Medulla oblongata (tissue), 1 donor: ENCODE measurements at regions not wholly inside any gene's neighbourhood (a gene's known extent, or its start where the extent isn't known, plus 50 kb on each side); places are given as distances from the start of the nearest gene placed in this dataset.

ENCODE experiments used
- DNase-seq: peaks from one replicate; pipeline ENCODE4 v3.0.0-alpha.2; 2015; ENCODE audit errors: extremely low spot score

DNA sequence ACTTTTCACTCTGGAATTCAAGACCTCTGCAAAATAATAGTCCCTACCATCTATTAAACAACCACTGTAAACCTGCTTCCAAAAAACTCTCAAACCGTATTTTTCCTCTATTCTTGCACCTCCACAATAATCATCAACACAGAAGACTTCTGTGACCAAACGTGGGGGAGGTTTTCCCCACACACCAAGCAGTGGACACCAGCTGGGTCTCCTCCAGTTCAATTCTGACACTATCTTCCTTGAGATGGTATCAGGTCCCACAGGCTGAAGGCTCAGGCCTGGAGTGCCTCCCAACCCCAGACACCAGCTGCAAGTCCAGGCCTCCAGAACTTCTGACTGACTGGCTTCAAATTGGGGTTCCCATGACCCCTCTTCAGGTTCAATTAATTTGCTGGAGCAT lies 89.6 kb upstream of the RAP2B start:
- no peak for DNase-seq

DNA sequence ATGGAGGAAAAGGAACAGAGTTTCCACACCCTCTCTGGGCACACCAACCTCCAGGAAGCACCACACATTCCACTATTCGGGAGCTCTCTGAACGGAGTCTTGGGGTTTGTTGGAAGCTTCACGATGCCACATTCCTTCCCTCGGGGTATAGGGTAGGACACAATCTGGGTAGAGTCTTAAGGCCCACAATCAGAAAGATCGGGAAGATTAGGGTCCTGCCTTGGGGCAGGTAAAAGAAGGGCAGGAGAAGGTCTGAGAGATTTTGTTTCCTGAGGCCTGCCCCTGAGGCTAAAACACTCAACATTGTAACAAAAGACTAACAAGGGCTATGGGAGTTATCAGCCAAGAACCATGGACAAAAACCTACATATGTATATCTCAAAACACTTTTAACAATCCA lies 89.2 kb upstream of the RAP2B start:
- DNase-seq = no peak

DNA sequence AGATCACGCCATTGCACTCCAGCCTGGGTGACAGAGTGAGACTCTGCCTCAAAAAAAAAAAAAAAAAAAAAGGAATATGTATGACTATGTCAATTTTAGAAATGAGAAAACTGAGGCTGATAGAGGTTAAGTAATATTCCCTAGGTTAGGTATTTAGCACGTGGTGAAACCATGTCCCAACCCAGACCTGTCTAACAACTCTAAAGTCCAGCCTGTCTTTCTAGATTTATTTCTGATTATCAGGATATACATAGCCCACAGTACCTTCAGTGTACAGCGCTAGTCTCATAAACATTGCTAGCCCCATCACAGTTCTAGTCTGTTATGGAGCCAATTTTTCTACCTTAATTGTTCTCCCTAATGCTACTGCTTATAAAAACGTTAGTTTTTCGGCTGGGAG lies 88.4 kb upstream of the RAP2B start:
- no peak for DNase-seq

DNA sequence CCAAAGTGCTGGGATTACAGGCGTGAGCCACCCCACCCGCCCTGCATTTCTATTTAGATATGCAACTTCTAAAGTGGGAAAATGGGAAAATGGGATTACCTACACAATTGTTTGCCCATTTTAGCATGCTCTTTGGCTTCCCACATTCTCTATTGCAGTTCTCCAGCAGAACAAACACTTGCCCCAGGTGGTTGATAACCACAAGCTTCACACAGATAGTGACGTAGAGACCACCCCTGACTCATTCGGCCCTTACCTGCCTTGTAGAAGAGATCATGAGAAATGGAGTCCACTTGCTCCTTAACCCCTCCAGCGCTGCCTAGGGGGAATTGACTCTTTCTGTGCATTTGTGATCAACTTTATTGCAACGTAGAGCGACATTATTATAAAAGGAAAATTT lies 83.2 kb upstream of the RAP2B start:
- no peak for DNase-seq

DNA sequence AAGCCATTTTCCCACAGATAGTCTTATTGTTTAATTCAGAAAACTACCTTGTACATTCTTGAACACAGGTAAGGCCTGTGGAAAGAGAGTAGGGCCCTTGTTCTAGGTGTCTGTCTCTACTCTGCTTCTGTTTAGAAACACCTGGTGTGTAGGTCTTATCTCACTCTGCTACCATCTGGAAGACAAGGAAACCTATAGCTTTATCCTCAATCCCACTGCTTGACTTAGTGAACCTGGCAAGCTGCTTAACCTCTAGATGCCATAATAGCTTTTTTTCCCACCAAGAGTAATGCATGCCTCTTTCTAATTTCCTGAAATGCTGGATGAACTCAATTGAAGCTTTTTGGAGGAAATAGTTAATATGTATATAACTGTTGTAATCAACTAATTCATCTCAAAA lies 82.6 kb upstream of the RAP2B start:
- no peak for DNase-seq

GRCh38 chr3:153080778-153081240 lies 81.2 kb upstream of the RAP2B start:
- DNase-seq = no peak

DNA sequence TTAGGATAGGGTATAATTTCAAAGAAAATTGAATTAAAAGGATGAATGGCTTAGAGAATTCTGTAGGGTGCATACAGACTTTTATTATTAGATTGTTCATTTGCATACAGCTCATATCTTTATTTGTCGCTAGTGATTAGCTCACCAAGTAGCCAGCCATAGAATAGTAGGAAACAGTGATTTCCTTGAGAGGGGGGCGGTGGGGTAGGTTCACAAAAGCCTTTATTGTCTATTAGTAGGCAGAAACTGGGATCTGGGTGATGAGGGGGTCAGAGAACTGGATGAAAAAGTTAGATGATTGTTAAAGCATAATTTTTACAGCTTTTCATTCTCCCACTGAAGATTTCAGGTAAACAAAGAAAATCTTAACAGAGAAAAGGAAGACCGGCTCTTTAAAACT lies 77.6 kb upstream of the RAP2B start:
- DNase-seq = no peak

GRCh38 chr3:153087595-153088566 lies 74.1 kb upstream of the RAP2B start:
- DNase-seq = no peak

GRCh38 chr3:153089620-153090019 lies 72.4 kb upstream of the RAP2B start:
- DNase-seq = no peak

GRCh38 chr3:153090973-153091372 lies 71.1 kb upstream of the RAP2B start:
- no peak for DNase-seq

DNA sequence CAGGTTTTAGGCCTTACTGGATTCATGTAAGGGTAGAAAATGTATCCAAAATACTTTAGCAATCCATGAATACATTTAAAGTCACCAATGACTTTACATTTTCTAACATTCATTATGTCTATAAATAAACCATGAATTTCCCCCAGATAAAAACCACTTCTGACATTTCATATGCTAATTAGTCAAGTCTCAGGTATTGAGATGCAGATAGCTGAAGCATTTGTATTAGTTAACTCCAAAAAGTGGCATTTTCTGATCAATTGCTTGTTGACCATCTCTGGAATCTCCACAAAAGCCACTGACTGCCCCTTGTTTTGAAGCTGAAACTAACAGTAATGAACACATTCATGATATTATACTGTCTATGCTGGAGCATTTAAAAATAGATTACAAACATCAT lies 68.4 kb upstream of the RAP2B start:
- no peak for DNase-seq

DNA sequence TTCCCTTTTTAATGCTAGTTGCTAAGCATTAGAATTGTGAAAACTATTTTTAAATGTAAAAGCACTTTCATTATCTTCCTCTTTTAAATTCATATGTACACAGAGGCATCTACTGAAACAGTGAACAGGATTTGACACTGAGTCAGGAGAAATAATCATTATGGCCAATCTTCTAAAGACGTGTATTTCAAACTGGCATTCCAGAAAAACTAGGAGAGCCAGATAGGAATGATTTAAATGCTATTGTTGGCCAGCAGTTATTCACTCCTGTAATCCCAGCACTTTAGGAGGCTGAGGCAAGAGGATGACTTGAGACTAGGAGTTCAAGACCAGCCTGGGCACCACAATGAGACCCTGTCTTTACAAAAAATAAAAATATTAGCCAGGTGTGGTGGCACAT lies 67.6 kb upstream of the RAP2B start:
- no peak for DNase-seq

- DNase-seq = no peak
Measured at GRCh38 chr3:153095441-153095840, 66.6 kb upstream of the RAP2B start.

DNA sequence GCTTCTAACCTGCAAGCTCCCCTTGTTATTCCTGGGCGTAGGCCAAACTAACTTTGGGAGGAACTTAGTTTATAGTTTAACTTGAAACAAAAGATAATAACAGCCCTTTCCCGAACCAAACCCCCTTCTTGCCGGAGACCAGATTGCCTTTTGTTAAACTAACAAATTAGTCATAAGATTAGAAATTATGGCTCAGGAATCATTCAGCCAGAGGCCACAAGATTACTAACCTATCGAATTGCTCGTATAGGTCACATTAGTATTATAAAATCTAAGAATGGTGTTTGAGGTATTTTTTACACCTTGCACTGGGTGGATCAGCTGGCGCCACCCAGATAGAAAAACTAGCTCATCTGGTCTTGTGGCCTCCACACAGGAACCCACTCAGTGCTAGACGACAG lies 65.3 kb upstream of the RAP2B start:
- no peak for DNase-seq

DNA sequence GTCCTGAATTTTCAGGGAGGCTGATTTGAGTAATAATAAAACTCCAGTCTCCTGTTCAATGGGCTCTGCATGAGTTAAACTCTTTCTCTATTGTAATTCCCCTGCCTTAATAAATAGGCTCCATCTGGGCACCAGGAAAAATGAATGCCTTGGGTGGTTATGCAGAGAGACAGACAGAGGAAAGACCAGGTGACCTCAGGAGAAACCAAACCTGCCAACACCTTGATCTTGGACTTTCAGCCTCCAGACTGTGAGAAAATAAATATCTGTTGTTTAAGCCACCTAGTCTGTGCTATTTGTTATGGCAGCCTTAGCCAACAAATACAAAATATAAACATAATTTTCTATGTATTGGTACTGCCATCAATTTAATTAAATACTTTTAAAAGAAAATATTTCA lies 64.8 kb upstream of the RAP2B start:
- DNase-seq = no peak

DNA sequence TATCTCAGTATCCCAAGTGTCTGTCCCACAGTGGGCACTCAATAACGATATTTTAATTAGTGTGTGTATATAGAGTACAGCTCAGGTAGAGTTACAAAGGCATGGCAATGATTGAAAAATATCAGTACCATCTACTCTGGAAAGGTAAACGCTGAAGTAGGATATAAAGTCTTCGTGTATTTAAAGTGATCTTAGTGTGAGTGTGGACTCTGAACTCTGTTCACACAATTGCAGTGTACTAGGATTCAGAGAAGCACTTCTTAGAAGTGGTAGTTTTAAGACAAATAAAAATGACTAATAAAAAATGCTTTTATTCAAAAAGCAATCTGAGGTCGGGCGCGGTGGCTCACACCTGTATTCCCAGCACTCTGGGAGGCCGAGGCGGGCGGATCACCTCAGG lies 62.9 kb upstream of the RAP2B start:
- no peak for DNase-seq

- no peak for DNase-seq
Measured at GRCh38 chr3:153103406-153103945, 58.5 kb upstream of the RAP2B start.

- DNase-seq = no peak
Measured at GRCh38 chr3:153110041-153110440, 52.0 kb upstream of the RAP2B start.

DNA sequence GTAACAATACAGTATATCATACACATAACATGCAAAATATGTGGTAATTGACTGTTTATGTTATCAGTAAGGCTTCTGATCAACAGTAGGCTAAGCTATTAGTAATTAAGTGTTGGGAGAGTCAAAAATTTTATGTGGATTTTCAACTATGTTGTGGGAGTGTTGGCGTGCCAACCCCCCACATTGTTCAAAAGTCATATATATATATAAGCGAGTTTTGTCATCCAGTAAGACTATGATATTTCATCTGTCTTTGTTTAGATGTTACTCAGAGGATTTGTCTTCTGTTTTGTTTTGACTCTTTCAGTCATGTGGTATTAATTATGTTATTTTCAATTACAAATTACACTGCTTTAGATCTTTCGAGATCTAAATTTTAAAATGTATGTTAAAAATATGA lies 51.0 kb upstream of the RAP2B start:
- no peak for DNase-seq
